IPS-NIHi7 (cell line): ENCODE measurements at regions not wholly inside any gene's neighbourhood (a gene's known extent, or its start where the extent isn't known, plus 50 kb on each side); places are given as distances from the start of the nearest gene placed in this dataset.

Experiments
- DNase-seq: peaks from one replicate; pipeline ENCODE4 v3.0.0; 2012; ENCODE audit warnings: mixed read lengths; ENCODE audit errors: extremely low spot score

DNA sequence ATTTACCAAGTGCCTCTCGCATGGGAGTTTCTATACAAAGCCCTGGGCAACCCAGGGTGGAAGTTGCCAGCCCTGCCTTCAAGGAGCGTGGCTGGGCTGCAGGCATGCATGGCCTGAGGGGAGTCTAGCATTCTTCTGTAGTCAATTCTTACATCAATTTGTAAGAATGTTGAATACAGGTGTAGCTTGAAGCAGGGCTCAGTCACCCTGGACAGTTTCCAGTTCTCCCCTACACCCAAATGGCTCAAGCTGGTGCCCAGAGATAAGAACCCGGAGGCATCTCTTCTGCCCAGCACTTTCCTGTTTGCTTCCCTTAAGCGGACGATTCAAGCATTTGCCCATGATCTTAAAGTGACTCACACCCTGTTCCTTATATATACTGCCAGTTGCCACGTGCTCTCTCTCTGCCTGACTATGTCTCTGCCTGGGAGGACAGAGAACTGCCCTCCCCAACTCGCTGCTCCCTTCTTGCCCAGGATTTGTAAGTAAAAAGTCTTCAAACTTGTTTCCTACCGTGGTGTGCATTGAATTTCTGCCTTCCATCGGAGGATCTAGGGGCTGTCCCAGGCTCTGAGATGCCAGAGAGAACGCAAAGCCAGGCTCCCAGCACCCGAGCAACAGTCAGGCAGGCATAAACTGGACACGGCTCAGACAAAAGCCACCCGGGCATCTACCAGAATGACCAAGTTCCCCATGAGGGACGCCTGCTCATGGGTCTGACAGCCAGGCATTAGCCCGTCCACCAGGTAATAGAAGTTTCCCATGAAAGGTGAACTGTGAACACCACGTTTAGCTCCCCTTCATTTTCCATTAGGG, 50.9 kb upstream of the AJAP1 start:
- DNase-seq: no peak
